OCI-LY7 (cell line): ENCODE measurements at regions not wholly inside any gene's neighbourhood (a gene's known extent, or its start where the extent isn't known, plus 50 kb on each side); places are given as distances from the start of the nearest gene placed in this dataset.

Source experiments
- CTCF ChIP-seq: fragments of 200-600 bp; sonication (generic); conservative IDR thresholded peaks from 2 replicates; pipeline ENCODE4 v1.5.1; 2014; ENCODE audit warnings: mild to moderate bottlenecking, antibody characterized with exemption, low read length, moderate library complexity, mixed read lengths
- EZH2phosphoT487 ChIP-seq: fragments of 200-600 bp; sonication (generic); IDR thresholded peaks from 2 replicates; pipeline ENCODE4 v1.6.1; 2018; ENCODE audit warnings: low read depth, borderline replicate concordance, mild to moderate bottlenecking, mixed run types, antibody characterized with exemption, low read length, moderate library complexity, mixed read lengths

GRCh38 chr1:3981746-3982505 lies 81.9 kb upstream of the C1orf174 start:
- TF ChIP-seq CTCF (no peak), EZH2phosphoT487 (no peak)
